ENCODE measurements at regions not wholly inside any gene's neighbourhood (a gene's known extent, or its start where the extent isn't known, plus 50 kb on each side); places are given as distances from the start of the nearest gene placed in this dataset.

DNA sequence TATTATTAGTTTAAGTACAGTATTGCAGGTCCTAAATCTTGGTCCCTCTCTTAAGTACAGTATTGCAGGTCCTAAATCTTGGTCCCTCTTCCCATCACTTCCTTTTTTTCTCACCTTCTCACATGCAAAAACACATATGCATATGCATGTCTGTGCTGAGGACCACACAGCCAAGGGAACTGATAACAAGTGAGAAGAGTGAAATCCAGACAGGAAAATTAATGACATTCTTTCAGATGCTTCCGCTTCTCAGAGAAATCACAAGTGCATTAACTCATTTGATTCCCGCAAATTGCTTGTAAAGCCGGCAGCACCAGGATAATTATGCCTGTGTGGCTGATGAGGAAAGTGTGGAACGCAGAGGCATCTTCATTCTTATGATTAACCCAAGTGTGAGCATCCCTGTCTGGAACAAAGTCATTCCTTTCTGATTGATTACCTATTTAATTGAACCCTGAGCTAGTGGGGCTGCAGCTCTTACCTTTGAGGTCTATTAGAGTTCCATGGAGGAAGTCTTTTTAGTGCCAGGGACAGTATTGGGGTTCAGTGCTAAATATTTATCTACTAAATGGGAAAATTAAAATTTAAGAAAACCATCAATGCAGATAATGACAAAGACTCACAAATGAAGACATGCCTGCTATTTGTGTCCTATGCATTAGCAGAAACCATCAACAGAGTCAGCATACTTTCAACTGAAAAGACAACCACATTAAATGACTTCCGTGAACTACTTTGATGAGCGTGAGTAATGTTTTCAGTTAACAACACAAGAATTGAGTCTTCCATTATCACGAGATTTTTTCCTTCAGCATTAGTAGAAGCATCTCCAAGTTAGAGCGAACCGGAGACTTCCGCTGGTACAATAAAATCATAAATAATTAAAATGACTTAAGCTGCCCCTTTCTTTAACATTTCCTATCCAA lies 220.4 kb upstream of the SLC35G4 start (continued):
- no peak for TF ChIP-seq POLR2AphosphoS5 (IDR thresholded peaks at IDR 0.05; ENCODE audit: low read depth, low read length)

GRCh38 chr18:11387880-11388279 lies 221.5 kb upstream of the SLC35G4 start:
- no peaks in the 10 kb centered on the region for H3K9me2 ChIP-seq (ENCODE audit: insufficient read depth)
- H3K36me3 ChIP-seq (ENCODE audit: control insufficient read depth in 1 of 2, insufficient read depth in 2 of 2, low read length in 2 of 2), result no peaks in the 10 kb centered on the region
- H3K9me3 ChIP-seq (ENCODE audit: control insufficient read depth in 1 of 2, insufficient read depth in 1 of 2, low read depth in 1 of 2, low read length in 2 of 2), result no peaks in the 10 kb centered on the region
- intact Hi-C loops (cut with micrococcal nuclease), result loop anchor here (2.0 to 10.0 kb wide), 4 partner anchors 77 to 603 kb away; no protein-coding TSS in a partner anchor
- no peak overlapping the region for H3K4me3 ChIP-seq (replicated peaks in 1 of 2; ENCODE audit: low read depth in 1 of 2, low read length in 2 of 2)
- no peak overlapping the region for H3K9ac ChIP-seq (ENCODE audit: low read length)
- BruUV-seq (replicated peaks), result no TSS peak
- no peak overlapping the region for H3K27ac ChIP-seq (ENCODE audit: low read depth, low read length)
- TF ChIP-seq ZFX (IDR thresholded peaks at IDR 0.05), result no peak
- no peak for TF ChIP-seq EZH2phosphoT487 (IDR thresholded peaks at IDR 0.05; ENCODE audit: borderline replicate concordance)
- peak in 2 of 3 experiments; percentile 54 to 65; a peak in 4 of 6 replicates for TF ChIP-seq CTCF (IDR thresholded peaks at IDR 0.05 in 2 of 3, conservative IDR thresholded peaks at IDR 0.05 in 1 of 3; ENCODE audit: borderline replicate concordance in 1 of 3, insufficient read depth in 1 of 3, low read depth in 2 of 3, low read length in 2 of 3)
- TF ChIP-seq, protein P1, sequence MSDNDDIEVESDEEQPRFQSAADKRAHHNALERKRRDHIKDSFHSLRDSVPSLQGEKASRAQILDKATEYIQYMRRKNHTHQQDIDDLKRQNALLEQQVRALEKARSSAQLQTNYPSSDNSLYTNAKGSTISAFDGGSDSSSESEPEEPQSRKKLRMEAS (IDR thresholded peaks at IDR 0.05), result no peak
- TF ChIP-seq, protein P2, sequence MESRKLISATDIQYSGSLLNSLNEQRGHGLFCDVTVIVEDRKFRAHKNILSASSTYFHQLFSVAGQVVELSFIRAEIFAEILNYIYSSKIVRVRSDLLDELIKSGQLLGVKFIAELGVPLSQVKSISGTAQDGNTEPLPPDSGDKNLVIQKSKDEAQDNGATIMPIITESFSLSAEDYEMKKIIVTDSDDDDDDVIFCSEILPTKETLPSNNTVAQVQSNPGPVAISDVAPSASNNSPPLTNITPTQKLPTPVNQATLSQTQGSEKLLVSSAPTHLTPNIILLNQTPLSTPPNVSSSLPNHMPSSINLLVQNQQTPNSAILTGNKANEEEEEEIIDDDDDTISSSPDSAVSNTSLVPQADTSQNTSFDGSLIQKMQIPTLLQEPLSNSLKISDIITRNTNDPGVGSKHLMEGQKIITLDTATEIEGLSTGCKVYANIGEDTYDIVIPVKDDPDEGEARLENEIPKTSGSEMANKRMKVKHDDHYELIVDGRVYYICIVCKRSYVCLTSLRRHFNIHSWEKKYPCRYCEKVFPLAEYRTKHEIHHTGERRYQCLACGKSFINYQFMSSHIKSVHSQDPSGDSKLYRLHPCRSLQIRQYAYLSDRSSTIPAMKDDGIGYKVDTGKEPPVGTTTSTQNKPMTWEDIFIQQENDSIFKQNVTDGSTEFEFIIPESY (IDR thresholded peaks at IDR 0.05; ENCODE audit: extremely low read depth, insufficient replicate concordance, low read length), result no peak
- no peak for TF ChIP-seq JUND (IDR thresholded peaks at IDR 0.05)
- no peak for TF ChIP-seq TCF7L2 (IDR thresholded peaks at IDR 0.05; ENCODE audit: borderline replicate concordance, extremely low read depth, insufficient read depth, insufficient read length)
- TF ChIP-seq, protein P3, sequence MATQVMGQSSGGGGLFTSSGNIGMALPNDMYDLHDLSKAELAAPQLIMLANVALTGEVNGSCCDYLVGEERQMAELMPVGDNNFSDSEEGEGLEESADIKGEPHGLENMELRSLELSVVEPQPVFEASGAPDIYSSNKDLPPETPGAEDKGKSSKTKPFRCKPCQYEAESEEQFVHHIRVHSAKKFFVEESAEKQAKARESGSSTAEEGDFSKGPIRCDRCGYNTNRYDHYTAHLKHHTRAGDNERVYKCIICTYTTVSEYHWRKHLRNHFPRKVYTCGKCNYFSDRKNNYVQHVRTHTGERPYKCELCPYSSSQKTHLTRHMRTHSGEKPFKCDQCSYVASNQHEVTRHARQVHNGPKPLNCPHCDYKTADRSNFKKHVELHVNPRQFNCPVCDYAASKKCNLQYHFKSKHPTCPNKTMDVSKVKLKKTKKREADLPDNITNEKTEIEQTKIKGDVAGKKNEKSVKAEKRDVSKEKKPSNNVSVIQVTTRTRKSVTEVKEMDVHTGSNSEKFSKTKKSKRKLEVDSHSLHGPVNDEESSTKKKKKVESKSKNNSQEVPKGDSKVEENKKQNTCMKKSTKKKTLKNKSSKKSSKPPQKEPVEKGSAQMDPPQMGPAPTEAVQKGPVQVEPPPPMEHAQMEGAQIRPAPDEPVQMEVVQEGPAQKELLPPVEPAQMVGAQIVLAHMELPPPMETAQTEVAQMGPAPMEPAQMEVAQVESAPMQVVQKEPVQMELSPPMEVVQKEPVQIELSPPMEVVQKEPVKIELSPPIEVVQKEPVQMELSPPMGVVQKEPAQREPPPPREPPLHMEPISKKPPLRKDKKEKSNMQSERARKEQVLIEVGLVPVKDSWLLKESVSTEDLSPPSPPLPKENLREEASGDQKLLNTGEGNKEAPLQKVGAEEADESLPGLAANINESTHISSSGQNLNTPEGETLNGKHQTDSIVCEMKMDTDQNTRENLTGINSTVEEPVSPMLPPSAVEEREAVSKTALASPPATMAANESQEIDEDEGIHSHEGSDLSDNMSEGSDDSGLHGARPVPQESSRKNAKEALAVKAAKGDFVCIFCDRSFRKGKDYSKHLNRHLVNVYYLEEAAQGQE (IDR thresholded peaks at IDR 0.05; ENCODE audit: low read depth), result 0 out of 2 replicates have a peak, but pooled peaks have one; percentile 20
- TF ChIP-seq CBX3 (IDR thresholded peaks at IDR 0.05; ENCODE audit: low read depth), result no peak
- no peak for TF ChIP-seq SIN3A (IDR thresholded peaks at IDR 0.05; ENCODE audit: low read depth)
- TF ChIP-seq CEBPB (IDR thresholded peaks at IDR 0.05; ENCODE audit: low read depth), result no peak
- TF ChIP-seq, protein P4, sequence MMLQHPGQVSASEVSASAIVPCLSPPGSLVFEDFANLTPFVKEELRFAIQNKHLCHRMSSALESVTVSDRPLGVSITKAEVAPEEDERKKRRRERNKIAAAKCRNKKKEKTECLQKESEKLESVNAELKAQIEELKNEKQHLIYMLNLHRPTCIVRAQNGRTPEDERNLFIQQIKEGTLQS (IDR thresholded peaks at IDR 0.05), result no peak
- no peak for TF ChIP-seq EZH2 (IDR thresholded peaks at IDR 0.05)
- TF ChIP-seq EGR1 (IDR thresholded peaks at IDR 0.05; ENCODE audit: low read depth), result no peak
- TF ChIP-seq RAD21 (IDR thresholded peaks at IDR 0.05; ENCODE audit: low read depth), result peak; percentile 38
- no peak overlapping the region for H2AFZ ChIP-seq (ENCODE audit: low read depth, low read length, poor library complexity, severe bottlenecking)
- ATAC-seq (peak; percentile 88), DNase-seq (ENCODE audit: low read depth, low spot score) (peak; percentile 70)
- H3K4me2 ChIP-seq (ENCODE audit: low read length), result no peak overlapping the region
- H3K79me2 ChIP-seq (ENCODE audit: insufficient read depth, low read length), result no peaks in the 10 kb centered on the region
- ChIA-PET RAD21 (ENCODE audit: low non-redundant PET in 1 of 2, low total read pairs in 2 of 2, uncharacterized antibody in 2 of 2, unreplicated experiment in 2 of 2) (no interaction called here), POLR2A (no interaction called here), CTCF (interaction anchor here (1.2 to 2.0 kb wide), 3 partner anchors 12 to 77 kb away, joined by 3 to 8 read pairs (median 5); no protein-coding TSS in a partner anchor)
- H3K27me3 ChIP-seq (ENCODE audit: insufficient read depth, low read length), result peaks cover 45% of the 10 kb centered on the region
- H3K4me1 ChIP-seq (ENCODE audit: control insufficient read depth in 1 of 2, insufficient read depth in 2 of 2, low read length in 2 of 2), result no peaks in the 10 kb centered on the region
- no peaks in the 10 kb centered on the region for H4K20me1 ChIP-seq (ENCODE audit: insufficient read depth)

All from HCT116 (cell line).